HG03159 (cell line): ENCODE measurements at regions not wholly inside any gene's neighbourhood (a gene's known extent, or its start where the extent isn't known, plus 50 kb on each side); places are given as distances from the start of the nearest gene placed in this dataset.

Source experiments
- ATAC-seq: cut with Tn5 transposase; IDR thresholded peaks from one replicate; pipeline ENCODE4 v1.9.1; 2021; ENCODE audit warnings: mild to moderate bottlenecking, moderate library complexity; ENCODE audit not compliant: unreplicated experiment

DNA sequence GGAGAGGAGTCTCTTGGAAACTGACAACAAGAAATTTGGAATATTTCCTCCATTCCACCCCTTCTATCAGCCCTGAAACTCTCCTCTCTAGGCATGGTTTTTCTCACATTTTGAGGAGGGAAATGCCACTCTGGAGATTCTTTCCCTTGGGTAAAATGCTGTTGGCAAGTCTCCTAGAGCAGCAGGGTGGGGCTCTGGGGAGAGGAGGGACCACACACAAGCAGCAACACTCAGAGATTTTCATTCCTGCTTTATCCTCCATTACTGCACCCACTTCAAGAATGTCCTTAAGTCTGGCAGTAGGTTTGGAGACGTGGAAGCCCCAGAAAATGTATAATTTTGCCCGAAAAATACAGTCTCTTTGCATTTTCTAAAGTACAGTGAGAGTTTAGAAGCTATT, 130.8 kb upstream of the FLRT2 start:
- ATAC-seq = no peak

DNA sequence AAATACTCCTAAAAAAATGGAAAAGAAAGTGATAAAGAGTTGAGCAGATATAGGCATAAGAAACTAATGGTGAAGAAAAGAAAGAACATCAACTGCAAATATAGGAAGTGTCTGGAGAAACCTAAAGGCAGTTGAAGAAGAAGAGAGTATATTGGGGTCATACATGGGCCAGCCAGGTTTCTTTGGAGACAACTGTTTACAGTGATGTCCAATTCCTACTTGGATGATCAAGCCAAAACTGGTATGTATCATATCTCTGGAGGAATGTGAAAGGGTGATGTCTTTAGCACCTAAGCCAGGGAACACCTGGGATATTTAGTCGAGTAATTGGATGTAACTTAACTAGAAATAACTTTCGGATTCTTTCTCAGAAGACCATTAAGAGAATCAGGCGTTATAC, 129.3 kb upstream of the FLRT2 start:
- no peak for ATAC-seq

DNA sequence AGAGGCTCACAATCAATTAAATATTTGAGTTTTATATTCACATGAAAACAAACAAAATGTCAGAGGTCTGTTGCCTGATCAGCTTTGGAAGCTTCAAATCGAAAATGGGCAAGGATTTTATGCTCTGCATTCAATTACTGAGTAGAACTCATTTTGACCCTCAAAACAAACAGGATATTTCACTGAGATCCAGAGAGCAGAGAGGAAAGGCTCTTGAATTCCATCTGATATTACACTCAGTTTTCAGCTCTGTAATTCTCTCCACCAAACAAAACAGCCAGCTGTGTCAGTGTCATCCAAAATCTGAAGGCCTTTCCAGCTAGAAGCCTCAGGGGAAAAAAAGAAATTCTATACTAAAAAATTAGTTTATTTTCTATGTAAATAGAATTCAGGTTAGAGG, 128.6 kb upstream of the FLRT2 start:
- no peak for ATAC-seq

DNA sequence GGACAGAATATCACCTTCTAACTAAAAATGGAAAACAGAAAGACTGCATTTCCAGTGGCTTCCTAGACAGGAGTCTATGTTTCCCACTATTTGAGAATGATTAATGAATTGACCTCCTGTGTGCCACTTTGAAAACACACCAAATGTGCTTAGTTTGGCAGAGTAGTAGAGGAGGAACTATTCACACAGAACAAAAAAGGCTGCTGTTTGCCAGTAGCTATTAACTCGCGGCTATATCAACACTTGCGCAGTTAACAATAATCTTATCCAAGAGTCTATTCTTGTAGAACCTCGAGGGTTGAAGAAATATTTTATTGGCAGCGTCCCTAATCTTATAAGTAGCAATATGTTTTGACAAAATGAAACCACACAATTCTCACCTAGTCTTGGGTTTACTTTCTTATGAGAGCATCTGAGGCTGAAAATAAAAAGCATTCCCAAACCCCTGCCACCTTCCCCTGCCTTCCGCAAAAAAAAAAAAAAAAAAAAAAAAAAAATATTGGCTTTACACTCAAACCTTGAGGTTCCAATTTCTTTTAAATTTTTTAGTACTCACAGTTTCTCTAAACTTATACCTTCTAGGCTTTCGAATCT, 127.3 kb upstream of the FLRT2 start:
- ATAC-seq = no peak

DNA sequence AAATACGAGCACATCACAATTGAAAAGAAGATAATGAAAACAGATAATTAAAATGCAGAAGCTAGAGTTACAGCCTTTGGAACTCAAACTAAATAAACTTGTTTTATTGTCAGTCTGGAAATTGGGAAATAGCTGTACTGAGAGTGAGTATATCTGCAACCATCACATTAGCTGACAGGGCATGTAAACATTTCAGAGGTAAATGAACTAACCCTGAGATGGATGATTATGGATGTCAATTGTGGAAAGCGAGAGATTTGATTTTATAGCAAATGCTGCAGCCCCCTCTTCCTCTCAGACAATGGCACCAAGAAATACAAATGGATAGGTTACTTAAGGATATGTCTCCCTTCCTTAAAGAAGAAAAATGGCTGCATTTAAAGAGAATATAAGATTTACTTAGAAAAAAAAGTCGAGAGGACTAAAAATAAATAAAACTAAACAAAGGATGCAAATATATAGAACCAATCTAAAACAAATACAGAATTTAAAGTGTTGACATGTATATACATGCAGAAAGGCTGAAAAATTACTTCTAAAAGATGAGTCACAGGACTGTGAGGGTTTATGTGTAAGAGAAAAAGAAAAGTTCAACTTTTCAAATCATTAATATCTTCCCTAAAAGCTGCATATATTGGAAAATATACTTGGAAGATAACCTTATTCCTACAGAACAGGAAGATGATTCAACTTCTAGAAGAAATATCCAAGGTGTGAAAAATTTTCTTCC, 120.3 kb upstream of the FLRT2 start:
- ATAC-seq = no peak

DNA sequence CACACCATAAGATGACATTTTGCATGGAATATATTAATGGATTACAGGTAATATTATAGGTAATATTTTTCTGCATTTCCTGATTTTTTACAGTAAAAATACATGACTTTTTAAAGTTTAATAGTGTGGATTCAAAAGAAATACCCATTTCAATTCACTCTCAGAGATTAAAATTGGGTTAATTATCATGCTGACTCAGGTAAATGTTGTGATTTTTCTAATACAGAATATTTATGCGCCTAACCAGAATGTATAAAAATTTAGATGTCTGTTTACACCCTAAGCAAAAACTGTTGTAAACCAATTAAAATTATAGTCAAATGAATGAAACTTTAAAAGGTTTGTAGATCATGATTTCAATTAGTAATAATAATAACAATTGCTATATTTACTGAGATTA, 117.2 kb upstream of the FLRT2 start:
- no peak for ATAC-seq

DNA sequence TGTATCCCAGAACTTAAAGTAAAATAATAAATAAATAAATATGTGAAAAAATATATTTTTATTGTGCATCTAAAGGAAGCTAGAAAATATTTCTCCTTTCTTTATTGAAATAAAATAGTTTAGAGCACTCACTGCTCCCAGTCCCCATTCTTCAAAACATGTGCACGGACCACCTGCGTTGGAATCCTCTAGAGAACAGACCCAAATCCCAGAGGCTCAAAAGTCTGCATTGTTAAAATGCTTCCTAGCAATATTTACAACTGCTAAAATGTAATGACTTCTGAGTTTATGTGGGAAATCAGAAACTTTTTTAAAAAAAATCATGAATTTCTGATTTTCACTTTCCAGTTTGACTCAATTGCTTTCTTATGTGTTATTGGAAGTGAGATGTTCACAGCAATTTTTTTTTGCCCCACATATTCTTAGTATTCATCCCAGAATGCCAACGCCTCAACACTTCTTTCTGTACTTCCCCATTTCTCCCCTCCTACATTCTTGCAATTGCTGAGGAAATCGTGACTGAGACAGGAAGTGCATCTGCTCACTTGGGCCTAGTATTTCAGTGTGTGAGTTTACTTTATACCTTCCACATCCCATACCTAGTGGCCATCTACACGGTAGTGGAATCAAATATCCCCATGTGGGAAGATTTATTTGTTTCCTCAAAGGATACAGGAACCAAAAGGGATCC, 116.0 kb upstream of the FLRT2 start:
- ATAC-seq = no peak

DNA sequence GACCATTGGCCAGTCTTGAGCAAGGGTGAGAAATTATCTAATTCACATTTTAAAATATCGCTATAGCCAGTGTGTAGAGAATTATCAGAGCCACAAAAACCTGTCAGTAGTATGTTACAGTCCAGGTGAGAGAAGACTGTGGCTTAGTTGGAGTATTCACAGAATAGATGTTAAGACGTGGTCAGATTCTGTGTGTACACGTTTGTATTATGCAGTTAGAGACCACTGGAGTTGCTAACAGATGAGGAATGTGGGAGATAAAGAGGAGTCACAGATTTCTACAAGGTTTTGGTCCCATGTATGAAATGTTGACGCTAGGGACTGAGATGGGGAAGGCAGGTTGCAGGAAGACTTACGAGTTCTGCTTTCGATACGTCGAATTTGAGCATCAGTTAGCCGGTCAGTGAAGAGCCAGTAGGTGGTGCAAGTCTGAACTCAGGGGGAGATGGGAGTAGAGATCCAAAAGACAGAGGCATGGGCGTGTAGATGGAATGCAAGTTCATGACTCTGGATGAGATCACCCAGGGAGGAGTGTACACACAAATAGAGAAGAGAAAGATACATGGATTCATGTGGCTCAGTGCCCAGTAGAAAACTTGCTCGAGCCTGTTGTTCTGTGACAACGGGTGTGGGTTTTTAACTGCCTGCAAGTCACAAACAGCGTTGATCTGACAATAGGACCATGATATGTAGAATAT, 114.8 kb upstream of the FLRT2 start:
- ATAC-seq = no peak

DNA sequence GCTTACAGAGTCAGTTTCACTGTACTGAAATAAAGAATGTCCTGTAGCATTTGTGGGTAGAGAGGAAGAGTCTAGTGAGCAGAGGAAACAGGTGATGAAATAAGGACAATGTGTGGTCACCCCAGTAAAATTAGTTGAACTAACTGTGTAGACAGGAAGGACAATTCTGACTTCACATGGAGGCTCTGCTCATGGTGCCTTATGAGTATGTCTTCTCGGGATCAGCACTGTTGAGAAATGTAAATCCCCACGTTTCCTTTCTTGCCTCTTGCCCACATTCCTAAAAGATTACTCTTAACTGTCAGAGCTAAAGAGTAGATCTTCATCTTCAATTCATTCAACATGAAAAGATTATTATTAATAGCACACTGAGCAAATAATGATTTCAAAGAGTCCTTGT, 113.2 kb upstream of the FLRT2 start:
- ATAC-seq = no peak

DNA sequence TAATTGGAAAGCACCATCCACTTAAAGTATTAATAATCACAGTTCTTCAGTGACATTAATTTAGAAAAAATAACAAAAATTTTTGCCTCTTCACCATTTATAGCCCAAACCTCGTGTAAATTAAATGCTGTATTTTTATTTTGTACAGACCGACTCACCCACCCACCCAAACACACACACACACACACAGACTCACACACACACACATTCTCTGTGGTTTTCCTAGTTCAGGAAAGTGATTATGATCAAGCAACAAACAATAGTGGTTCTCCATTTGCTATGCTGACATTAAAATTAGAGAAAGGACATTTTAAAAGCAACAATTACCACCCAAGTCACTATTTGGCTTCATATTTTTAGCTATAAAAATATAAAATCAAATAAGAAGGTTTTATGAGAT, 112.5 kb upstream of the FLRT2 start:
- no peak for ATAC-seq

DNA sequence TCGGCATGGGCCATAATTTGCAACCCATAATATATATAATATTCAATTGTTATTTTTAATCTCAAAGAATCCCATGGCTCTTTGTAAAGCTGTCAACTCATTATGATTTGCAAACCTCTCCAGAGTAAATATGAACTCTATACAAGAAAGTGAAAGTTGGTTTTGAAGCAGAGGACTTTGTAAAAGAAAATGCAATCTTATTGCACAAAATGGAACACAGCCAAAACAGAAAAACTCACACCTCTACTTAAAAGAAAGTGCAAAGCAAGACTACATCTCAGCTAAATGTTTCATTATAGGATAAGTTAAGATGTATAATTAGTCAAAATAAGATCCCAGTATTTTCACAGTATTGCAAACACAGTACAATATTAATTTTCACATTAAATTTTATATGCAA, 111.2 kb upstream of the FLRT2 start:
- no peak for ATAC-seq

DNA sequence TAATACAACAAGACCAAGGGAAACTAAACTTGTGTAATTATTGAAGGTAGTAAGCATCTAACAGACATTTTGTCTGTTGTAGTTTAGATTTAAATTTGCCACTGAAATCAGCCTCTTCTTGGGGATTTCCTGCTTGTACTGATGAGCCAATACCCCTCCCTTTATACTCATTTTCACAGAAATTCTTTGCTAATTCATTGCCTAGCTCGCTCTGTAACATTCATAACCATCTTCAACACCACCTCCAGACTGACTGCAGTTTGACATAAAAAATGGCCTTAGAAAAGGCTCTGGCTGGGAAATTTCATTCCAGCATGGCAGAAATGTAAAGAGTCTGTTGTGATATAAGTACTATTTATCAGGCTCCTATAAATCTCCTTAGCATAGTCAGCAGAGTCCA, 109.7 kb upstream of the FLRT2 start:
- no peak for ATAC-seq

DNA sequence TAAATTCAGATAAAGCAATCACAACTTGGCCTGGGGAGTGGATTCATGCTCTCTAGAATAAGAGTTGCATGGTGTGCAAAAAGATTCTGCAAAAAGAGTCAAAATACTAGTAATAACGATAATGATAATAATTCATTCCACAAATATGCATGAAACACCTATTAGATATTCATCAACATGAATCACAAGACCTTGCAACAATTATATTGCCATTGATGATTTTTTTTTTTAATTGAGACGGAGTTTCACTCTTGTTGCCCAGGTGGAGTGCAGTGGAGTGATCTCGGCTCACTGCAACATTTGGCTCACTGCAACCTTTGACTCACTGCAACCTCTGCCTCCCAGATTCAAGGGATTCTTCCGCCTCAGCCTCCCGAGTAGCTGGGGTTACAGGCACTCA, 109.2 kb upstream of the FLRT2 start:
- no peak for ATAC-seq

DNA sequence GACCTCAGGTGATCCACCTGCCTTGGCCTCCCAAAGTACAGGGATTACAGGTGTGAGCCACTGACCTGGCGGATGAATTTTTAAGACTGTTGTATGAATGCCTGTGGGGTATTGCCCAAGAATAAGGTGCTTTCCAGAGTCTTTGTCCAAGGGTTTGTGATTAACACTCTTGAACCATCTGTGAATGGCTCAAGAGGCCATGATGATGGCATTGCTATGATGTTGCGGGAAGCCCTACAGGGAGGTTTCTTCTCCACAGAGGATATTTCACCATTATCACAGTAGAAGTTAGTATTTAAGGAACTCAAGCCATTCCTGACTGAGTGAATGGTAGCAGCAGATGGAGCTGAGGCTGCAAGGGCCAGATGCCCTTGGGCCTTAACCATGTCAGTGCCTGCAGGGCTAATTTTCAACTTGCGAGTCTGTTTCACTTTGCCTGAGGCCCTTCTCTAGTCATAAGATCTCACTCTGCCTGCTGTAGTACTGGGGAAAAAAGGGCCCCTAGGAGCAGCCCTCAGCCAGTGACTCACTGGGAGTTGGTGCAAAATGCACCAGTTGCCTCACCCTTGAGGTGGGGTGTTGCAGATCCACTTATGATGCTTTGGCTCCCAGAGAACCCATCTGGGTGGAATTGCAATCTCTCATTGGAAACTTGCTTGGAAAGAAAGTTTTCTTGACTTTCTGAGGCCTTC, 108.6 kb upstream of the FLRT2 start:
- no peak for ATAC-seq

DNA sequence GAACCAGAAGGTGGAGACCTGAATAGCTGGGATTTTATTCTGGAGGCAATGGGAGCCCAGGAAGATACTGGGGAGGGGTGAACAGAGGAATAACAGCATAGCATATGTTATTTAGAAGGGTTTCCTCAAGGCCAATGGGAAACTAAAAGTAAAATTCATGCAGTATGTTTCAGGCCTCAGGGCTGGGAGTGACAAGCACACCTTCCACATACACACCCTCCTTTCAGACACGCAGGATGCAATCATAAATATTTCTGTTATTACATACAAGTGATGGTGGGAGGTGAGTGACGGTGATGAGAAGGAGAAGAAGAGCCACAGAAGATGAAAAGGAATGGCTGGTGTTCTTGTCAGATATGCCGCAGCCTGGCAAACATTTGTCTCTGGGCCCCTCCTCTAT, 106.1 kb upstream of the FLRT2 start:
- no peak for ATAC-seq

DNA sequence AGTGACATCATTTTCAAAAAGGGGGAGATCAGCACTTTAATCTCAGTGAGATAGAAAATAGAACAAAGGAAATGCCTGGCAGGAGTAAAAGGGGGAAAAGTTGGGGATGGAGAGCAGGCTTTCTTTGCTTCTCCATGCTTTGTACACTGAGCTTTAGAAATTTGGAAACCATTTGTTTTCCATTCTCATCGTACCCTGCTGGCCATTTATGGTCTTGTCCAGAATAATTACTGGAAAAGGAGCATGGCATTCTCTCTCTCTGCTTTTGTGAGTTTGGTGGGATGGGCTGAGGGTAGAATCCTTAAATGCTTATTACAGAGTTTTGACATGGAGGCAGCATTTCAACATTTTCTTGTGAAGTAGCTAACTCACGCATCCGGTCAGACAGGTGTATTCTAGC, 104.4 kb upstream of the FLRT2 start:
- no peak for ATAC-seq

DNA sequence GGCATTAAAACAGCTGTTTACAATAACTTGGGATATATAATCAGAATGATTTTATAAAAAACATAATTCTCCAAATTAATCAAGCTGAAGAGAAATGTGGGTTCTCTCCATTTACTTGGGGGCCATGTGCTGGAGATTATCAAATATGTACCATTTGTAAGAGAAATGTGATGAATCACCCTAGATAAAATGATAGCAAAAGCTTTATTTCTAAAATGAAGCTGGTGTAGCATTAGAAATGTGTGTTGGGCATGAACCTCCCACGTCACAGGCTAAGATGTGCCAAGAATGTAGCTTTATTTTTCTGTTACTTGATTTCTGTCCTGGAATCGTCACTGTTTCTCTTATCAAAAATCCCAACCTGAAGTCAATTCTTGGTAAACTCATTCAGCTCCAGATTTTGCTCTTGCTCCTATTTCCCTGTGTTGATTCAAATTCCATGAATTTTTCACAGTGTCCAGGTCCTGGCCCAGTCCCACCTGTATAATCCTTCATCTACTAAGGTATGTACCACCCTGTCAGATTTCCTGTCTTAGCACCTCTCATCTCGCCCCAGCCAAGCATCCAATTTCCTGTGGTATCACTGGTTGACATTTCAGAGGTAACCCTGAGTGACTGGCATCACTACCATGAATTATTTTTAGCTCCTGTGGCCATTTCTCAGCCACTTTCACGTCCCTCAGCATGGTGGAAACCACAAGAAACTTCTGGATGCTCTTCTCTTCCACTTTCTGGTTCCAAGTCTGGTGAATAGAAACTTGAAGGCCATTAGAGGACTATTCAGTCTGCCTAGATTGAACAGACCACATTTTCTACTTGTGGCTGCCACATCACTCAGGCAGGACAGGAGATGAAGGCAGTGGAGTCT, 103.6 kb upstream of the FLRT2 start:
- no peak for ATAC-seq

DNA sequence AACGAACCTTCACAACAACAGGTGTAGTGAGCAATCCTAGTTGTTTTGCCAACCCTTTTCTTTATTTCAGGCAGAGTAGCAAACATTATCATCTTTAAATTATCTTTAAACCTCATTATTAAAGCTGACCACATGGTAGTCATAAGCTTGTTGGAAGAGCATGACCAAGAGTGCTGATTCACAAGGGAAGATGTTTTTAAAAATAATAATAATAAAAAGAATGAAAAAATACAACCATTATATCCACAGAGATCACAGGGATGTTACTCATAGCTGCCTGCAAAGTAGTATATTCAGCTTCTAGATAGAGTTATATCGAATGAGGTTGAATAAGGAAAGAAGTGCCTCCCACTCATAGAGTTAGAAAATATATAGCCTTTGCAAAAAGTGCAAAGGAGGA, 101.0 kb upstream of the FLRT2 start:
- ATAC-seq = no peak

DNA sequence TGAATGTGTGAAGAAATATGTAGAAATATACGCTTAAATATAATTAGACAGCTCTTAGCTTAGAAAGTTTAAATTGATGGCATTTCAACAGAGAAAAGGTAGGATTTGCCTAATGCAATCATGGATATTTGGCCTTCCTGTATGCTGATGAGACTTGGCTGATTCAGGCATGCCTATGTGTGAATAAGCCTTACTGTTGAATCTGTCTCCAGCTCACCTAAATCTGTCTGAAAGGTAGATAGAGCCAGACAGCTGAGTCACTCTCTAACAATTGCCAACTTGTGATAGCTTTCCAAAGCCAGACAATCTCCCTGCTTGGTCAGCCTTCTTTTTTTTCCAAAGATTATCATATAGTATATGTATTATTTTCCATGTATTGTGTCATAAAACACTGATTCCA, 92.8 kb upstream of the FLRT2 start:
- ATAC-seq = no peak

DNA sequence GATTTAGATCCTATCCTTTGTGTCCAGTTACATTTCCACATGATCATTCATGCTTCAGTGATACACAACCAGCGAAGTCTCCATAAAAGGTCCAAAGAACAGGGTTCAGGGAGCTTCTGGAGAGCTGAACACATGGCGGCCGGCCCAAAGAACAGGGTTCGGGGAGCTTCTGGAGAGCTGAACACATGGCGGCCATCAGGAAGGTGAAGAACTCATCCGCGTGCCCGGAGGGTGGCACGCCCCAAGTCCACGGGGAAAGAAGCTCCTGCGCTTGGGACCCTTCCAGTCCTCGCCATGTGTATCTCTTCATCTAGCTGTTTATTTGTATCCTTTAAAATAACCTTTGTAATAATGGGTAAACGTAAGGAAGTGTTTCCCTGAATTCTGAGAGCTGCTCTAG, 91.9 kb upstream of the FLRT2 start:
- no peak for ATAC-seq
